H9 (cell line): ENCODE measurements at regions not wholly inside any gene's neighbourhood (a gene's known extent, or its start where the extent isn't known, plus 50 kb on each side); places are given as distances from the start of the nearest gene placed in this dataset.

Source experiments
- DNase-seq: peaks from one replicate; pipeline ENCODE4 v3.0.0-alpha.2; 2017
- H2AFZ ChIP-seq: one replicate; pipeline ENCODE4 v1.6.1; 2013; ENCODE audit warnings: mild to moderate bottlenecking, low read length, control low read depth, moderate library complexity
- H2AK5ac ChIP-seq: 2 replicates; pipeline ENCODE4 v1.6.1; 2013; ENCODE audit warnings: low read length, control low read depth, mixed read lengths; ENCODE audit not compliant: insufficient read length
- H2BK120ac ChIP-seq: one replicate; pipeline ENCODE4 v1.6.1; 2013; ENCODE audit warnings: low read depth, mild to moderate bottlenecking, low read length, control low read depth, inconsistent platforms; ENCODE audit not compliant: poor library complexity, severe bottlenecking
- H2BK12ac ChIP-seq: 2 replicates; pipeline ENCODE4 v1.6.1; 2013; ENCODE audit warnings: low read length, control low read depth, mixed read lengths, low read depth; ENCODE audit not compliant: insufficient read length
- H2BK15ac ChIP-seq: 2 replicates; pipeline ENCODE4 v1.6.1; 2013; ENCODE audit warnings: low read depth, low read length, control low read depth
- H2BK20ac ChIP-seq: one replicate; pipeline ENCODE4 v1.6.1; 2013; ENCODE audit warnings: low read depth, mild to moderate bottlenecking, low read length, control low read depth, inconsistent platforms; ENCODE audit not compliant: poor library complexity, severe bottlenecking
- H2BK5ac ChIP-seq: 2 replicates; pipeline ENCODE4 v1.6.1; 2013; ENCODE audit warnings: low read length, control low read depth, mixed read lengths; ENCODE audit not compliant: insufficient read length
- H3K14ac ChIP-seq: 2 replicates; pipeline ENCODE4 v1.6.1; 2013; ENCODE audit warnings: low read length, control low read depth; ENCODE audit not compliant: insufficient read depth
- H3K18ac ChIP-seq: 2 replicates; pipeline ENCODE4 v1.6.1; 2013; ENCODE audit warnings: low read depth, mild to moderate bottlenecking, mixed read lengths, low read length, control low read depth; ENCODE audit not compliant: insufficient read length
- H3K23ac ChIP-seq: 2 replicates; pipeline ENCODE4 v1.6.1; 2013; ENCODE audit warnings: low read length, control low read depth, mixed read lengths, low read depth; ENCODE audit not compliant: insufficient read length
- H3K23me2 ChIP-seq: 2 replicates; pipeline ENCODE4 v1.6.1; 2013; ENCODE audit warnings: low read depth, mild to moderate bottlenecking, mixed read lengths, low read length, control low read depth; ENCODE audit not compliant: insufficient read length, poor library complexity, severe bottlenecking
- H3K27ac ChIP-seq: 2 replicates; pipeline ENCODE4 v1.5.1; 2013; ENCODE audit warnings: low read length, control low read depth, mixed read lengths, low read depth; ENCODE audit not compliant: insufficient read length
- H3K27me3 ChIP-seq: 2 replicates; pipeline ENCODE4 v1.6.1; 2013; ENCODE audit warnings: low read length, control low read depth, inconsistent platforms; ENCODE audit not compliant: insufficient read depth
- H3K4ac ChIP-seq: 2 replicates; pipeline ENCODE4 v1.6.1; 2013; ENCODE audit warnings: low read depth, mild to moderate bottlenecking, control low read depth, inconsistent platforms, low read length, moderate library complexity
- H3K4me1 ChIP-seq: 2 replicates; pipeline ENCODE4 v1.6.1; 2013; ENCODE audit warnings: low read length, control low read depth, inconsistent platforms; ENCODE audit not compliant: insufficient read depth
- H3K4me2 ChIP-seq: 2 replicates; pipeline ENCODE4 v1.6.1; 2013; ENCODE audit warnings: low read length, control low read depth, mixed read lengths; ENCODE audit not compliant: insufficient read length, insufficient read depth
- H3K56ac ChIP-seq: 2 replicates; pipeline ENCODE4 v1.6.1; 2013; ENCODE audit warnings: low read depth, mild to moderate bottlenecking, mixed read lengths, low read length, control low read depth; ENCODE audit not compliant: insufficient read length
- H3K79me1 ChIP-seq: 2 replicates; pipeline ENCODE4 v1.6.1; 2013; ENCODE audit warnings: low read depth, mild to moderate bottlenecking, moderate library complexity, low read length, control low read depth, inconsistent platforms; ENCODE audit not compliant: insufficient read depth, poor library complexity, severe bottlenecking
- H3K79me2 ChIP-seq: 2 replicates; pipeline ENCODE4 v1.6.1; 2013; ENCODE audit warnings: low read length, control low read depth, inconsistent platforms; ENCODE audit not compliant: insufficient read depth
- H3K9ac ChIP-seq: 2 replicates; pipeline ENCODE4 v1.6.1; 2013; ENCODE audit warnings: low read length, control low read depth, mixed read lengths; ENCODE audit not compliant: insufficient read length; ENCODE audit errors: extremely low read depth
- H3K9me3 ChIP-seq: one replicate; pipeline ENCODE4 v1.6.1; 2013; ENCODE audit warnings: low read depth, low read length, inconsistent platforms; ENCODE audit not compliant: control insufficient read depth
- H3T11ph ChIP-seq: one replicate; pipeline ENCODE4 v1.6.1; 2013; ENCODE audit warnings: mild to moderate bottlenecking, low read length, control low read depth, inconsistent platforms
- H4K20me1 ChIP-seq: one replicate; pipeline ENCODE4 v1.6.1; 2013; ENCODE audit not compliant: control insufficient read depth, insufficient read length, insufficient read depth
- H4K5ac ChIP-seq: 2 replicates; pipeline ENCODE4 v1.6.1; 2013; ENCODE audit warnings: low read depth, mild to moderate bottlenecking, mixed read lengths, low read length, control low read depth; ENCODE audit not compliant: insufficient read length
- H4K8ac ChIP-seq: replicated peaks from 2 replicates; pipeline ENCODE4 v1.6.1; 2013; ENCODE audit warnings: low read length, control low read depth, mixed read lengths, low read depth; ENCODE audit not compliant: insufficient read length
- H4K91ac ChIP-seq: 2 replicates; pipeline ENCODE4 v1.6.1; 2013; ENCODE audit warnings: low read depth, mild to moderate bottlenecking, moderate library complexity, mixed read lengths, low read length, control low read depth; ENCODE audit not compliant: insufficient read length
- H3K27ac Mint-ChIP-seq, 3 experiments: 2 replicates in 2 of 3; 3 replicates in 1 of 3; pipeline ENCODE4 v1.8.0; 2020 to 2021; ENCODE audit warnings: mixed read lengths in 3 of 3, mild to moderate bottlenecking in 1 of 3, moderate library complexity in 1 of 3
- H3K27me3 Mint-ChIP-seq: 2 replicates; pipeline ENCODE4 v1.8.0; 2021; ENCODE audit warnings: low read depth, mild to moderate bottlenecking, moderate library complexity, mixed read lengths
- H3K36me3 Mint-ChIP-seq, 3 experiments: 2 replicates in 2 of 3; 3 replicates in 1 of 3; pipeline ENCODE4 v1.8.0; 2020 to 2021; ENCODE audit warnings: low read depth in 3 of 3, mixed read lengths in 3 of 3; ENCODE audit not compliant: insufficient read depth in 1 of 3
- H3K4me1 Mint-ChIP-seq, 2 experiments: 2 replicates each; pipeline ENCODE4 v1.8.0; 2020; ENCODE audit warnings: mixed read lengths in 2 of 2
- H3K4me3 Mint-ChIP-seq, 2 experiments: 2 replicates in 1 of 2; 3 replicates in 1 of 2; pipeline ENCODE4 v1.8.0; 2020 to 2021; ENCODE audit warnings: mild to moderate bottlenecking in 2 of 2, mixed read lengths in 2 of 2, moderate library complexity in 1 of 2
- H3K9me3 Mint-ChIP-seq, 2 experiments: 2 replicates in 1 of 2; 3 replicates in 1 of 2; pipeline ENCODE4 v1.8.0; 2020; ENCODE audit warnings: mild to moderate bottlenecking in 2 of 2, mixed read lengths in 2 of 2, moderate library complexity in 1 of 2
- WGBS: extraction: QIAGEN DNeasy Blood & Tissue Kit; methylation state at CpG from one replicate; pipeline ENCODE4 v1.1.7; 2013; ENCODE audit warnings: missing lambda C conversion rate, low lambda C conversion rate, mixed read lengths; ENCODE audit not compliant: insufficient read length; ENCODE audit errors: extremely low coverage; 5-methylcytosine and 5-hydroxymethylcytosine counted together
- TF ChIP-seq, protein P1 (sequence below): fragments of 200-600 bp; sonication (generic); conservative IDR thresholded peaks from 3 replicates; pipeline ENCODE4 v1.8.0; 2021; ENCODE audit warnings: antibody characterized with exemption, mild to moderate bottlenecking

DNA sequence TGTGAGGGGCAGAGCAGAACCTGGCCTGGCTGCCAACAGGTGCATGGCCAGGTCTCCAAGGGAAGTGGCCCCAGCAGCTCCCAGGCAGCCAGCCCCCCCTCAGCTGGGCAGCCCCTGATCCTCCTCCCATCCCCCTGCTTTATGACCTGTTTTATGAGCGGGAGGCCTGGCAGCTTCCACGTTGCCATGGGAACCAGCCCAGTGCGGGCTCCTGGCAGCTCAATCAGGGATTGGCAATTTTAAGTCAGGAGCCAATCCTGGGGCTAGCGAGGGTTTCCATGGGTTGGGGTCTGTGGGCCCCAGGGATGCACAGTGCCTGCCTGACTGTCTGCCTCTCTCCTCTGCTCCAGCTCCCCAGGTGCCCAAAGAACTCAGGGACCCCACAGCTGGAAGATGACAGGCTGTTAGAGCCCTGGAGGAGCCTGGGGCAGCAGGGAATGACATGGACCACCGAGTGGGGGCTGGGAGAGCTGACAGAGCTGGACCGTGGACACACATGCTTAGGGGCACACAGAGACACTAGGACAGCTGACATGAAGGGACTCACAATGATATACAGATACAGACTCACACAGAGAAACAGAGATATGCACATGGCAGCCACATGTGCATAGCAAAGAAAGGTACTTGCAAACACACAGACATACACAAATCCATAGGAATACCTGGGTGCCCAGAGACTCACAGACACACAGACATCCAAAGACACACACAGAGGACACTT, 56.5 kb upstream of the SIRPA start:
- H3K4ac ChIP-seq, result no peak overlapping the region
- no peak overlapping the region for H3K27ac ChIP-seq
- no peaks in the 10 kb centered on the region for H3K9me3 ChIP-seq
- no peaks in the 10 kb centered on the region for H3K79me2 ChIP-seq
- no peaks in the 10 kb centered on the region for H3K4me1 ChIP-seq
- no peak overlapping the region for H3K4me2 ChIP-seq
- H3K4me3 Mint-ChIP-seq, result no peak overlapping the region
- H2BK15ac ChIP-seq, result no peak overlapping the region
- no peak overlapping the region for H3T11ph ChIP-seq
- no peaks in the 10 kb centered on the region for H3K27me3 ChIP-seq
- peak overlapping the region in 1 of 3 experiments; percentile 16; a peak in 2 of 7 replicates for H3K27ac Mint-ChIP-seq
- H2BK12ac ChIP-seq, result no peak overlapping the region
- H2AFZ ChIP-seq, result no peak overlapping the region
- TF ChIP-seq, protein P1, sequence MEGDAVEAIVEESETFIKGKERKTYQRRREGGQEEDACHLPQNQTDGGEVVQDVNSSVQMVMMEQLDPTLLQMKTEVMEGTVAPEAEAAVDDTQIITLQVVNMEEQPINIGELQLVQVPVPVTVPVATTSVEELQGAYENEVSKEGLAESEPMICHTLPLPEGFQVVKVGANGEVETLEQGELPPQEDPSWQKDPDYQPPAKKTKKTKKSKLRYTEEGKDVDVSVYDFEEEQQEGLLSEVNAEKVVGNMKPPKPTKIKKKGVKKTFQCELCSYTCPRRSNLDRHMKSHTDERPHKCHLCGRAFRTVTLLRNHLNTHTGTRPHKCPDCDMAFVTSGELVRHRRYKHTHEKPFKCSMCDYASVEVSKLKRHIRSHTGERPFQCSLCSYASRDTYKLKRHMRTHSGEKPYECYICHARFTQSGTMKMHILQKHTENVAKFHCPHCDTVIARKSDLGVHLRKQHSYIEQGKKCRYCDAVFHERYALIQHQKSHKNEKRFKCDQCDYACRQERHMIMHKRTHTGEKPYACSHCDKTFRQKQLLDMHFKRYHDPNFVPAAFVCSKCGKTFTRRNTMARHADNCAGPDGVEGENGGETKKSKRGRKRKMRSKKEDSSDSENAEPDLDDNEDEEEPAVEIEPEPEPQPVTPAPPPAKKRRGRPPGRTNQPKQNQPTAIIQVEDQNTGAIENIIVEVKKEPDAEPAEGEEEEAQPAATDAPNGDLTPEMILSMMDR, result no peak
- H3K4me1 Mint-ChIP-seq, result peaks cover 29 to 39% of the 10 kb centered on the region in 2 experiments
- H3K36me3 Mint-ChIP-seq, result peaks cover 0 to 2% (median 0%) of the 10 kb centered on the region in 3 experiments; a peak in 1 of 7 replicates
- peaks cover 18% of the 10 kb centered on the region for H3K27me3 Mint-ChIP-seq
- H2AK5ac ChIP-seq, result no peak overlapping the region
- H2BK20ac ChIP-seq, result no peak overlapping the region
- H3K9me3 Mint-ChIP-seq, result peaks cover 0 to 7% of the 10 kb centered on the region in 2 experiments; a peak in 2 of 5 replicates
- no peak overlapping the region for H2BK120ac ChIP-seq
- no peaks in the 10 kb centered on the region for H3K23me2 ChIP-seq
- no peak overlapping the region for H3K14ac ChIP-seq
- no peak overlapping the region for H2BK5ac ChIP-seq
- no peak overlapping the region for H3K9ac ChIP-seq
- no peak overlapping the region for H4K91ac ChIP-seq
- no peaks in the 10 kb centered on the region for H4K20me1 ChIP-seq
- H3K79me1 ChIP-seq, result no peaks in the 10 kb centered on the region
- WGBS, result no CpG with 5 or more reads among the region's 6 CpGs
- H3K56ac ChIP-seq, result no peak overlapping the region
- no peak overlapping the region for H4K8ac ChIP-seq
- no peak overlapping the region for H3K23ac ChIP-seq
- H3K18ac ChIP-seq, result no peak overlapping the region
- no peak for DNase-seq
- H4K5ac ChIP-seq, result no peak overlapping the region
